ENCODE measurements at regions not wholly inside any gene's neighbourhood (a gene's known extent, or its start where the extent isn't known, plus 50 kb on each side); places are given as distances from the start of the nearest gene placed in this dataset.
A peak's percentile ranks its signal among the peaks of the same experiment; 100 is the strongest.

- peaks cover 5% of the 10 kb centered on the region for H3K36me3 Mint-ChIP-seq (ENCODE audit: insufficient read depth, unreplicated experiment)
- no peaks in the 10 kb centered on the region for H3K27me3 Mint-ChIP-seq (ENCODE audit: unreplicated experiment)
- TF ChIP-seq CTCF (IDR thresholded peaks at IDR 0.05; ENCODE audit: unreplicated experiment): no peak
- DNase-seq: peak; percentile 41
- peaks cover 42% of the 10 kb centered on the region for H3K4me1 Mint-ChIP-seq (ENCODE audit: low read depth, unreplicated experiment)
- H3K27ac Mint-ChIP-seq (ENCODE audit: unreplicated experiment): peak overlapping the region; percentile 83
- CTCF ChIA-PET: interaction anchor here (0.6 to 1.3 kb wide), 17 partner anchors 11 to 1138 kb away, joined by 3 to 8 read pairs (median 4); no protein-coding TSS in a partner anchor
- intact Hi-C loops (cut with micrococcal nuclease; ENCODE audit: unreplicated experiment): loop anchor here (2.0 to 5.0 kb wide), 9 partner anchors 28 to 602 kb away; partner anchors contain the start of gene IGFBP3
- H3K4me3 Mint-ChIP-seq (ENCODE audit: low read depth, unreplicated experiment): peak overlapping the region; percentile 9
- BruUV-seq (replicated peaks): TSS peak; percentile 75
- H3K9me3 Mint-ChIP-seq (ENCODE audit: low read depth, unreplicated experiment): peaks cover 4% of the 10 kb centered on the region
Observed at GRCh38 chr7:46484906-46485305, 563.8 kb upstream of the IGFBP3 start.

DNA sequence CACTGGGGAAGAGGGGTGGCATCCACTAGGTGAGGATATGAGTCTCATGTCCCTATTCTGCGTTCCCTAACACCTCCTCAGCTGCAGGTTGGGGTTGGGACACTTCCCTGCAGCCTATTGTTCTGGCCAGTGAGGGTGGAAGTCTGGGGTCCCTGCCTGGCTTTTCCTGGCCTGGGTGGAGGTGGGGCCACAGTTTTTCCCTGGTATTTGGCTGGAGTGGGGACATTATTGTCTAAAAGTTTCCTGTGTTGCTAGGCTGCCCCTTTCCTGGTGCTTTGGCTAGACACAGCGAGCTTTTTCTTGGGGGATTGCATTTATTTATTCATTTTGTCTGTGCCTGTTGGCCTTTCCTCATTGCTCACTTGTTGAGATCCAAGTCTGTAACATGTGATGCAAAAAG is 559.5 kb upstream of the IGFBP3 start:
- Mint-ChIP-seq H3K9me3 (ENCODE audit: low read depth, unreplicated experiment) (peaks cover 8% of the 10 kb centered on the region), H3K27ac (ENCODE audit: unreplicated experiment) (no peak overlapping the region), H3K27me3 (ENCODE audit: unreplicated experiment) (no peaks in the 10 kb centered on the region), H3K4me1 (ENCODE audit: low read depth, unreplicated experiment) (peaks cover 29% of the 10 kb centered on the region), H3K4me3 (ENCODE audit: low read depth, unreplicated experiment) (no peak overlapping the region), H3K36me3 (ENCODE audit: insufficient read depth, unreplicated experiment) (peaks cover 5% of the 10 kb centered on the region)
- no peak for TF ChIP-seq CTCF (IDR thresholded peaks at IDR 0.05; ENCODE audit: unreplicated experiment)
- CTCF ChIA-PET: interaction anchor here (0.5 kb wide), 1 partner anchor 770 kb away, joined by 4 read pairs; no protein-coding TSS in a partner anchor
- no peak for DNase-seq
- BruUV-seq (replicated peaks): no TSS peak
- intact Hi-C loops (cut with micrococcal nuclease; ENCODE audit: unreplicated experiment): no loop called here

- intact Hi-C loops (cut with micrococcal nuclease; ENCODE audit: unreplicated experiment): no loop called here
- no peak overlapping the region for H3K27ac Mint-ChIP-seq (ENCODE audit: unreplicated experiment)
- TF ChIP-seq CTCF (IDR thresholded peaks at IDR 0.05; ENCODE audit: unreplicated experiment): no peak
Observed at GRCh38 chr7:46479680-46480079, 558.6 kb upstream of the IGFBP3 start.

GRCh38 chr7:46478046-46478445 is 557.0 kb upstream of the IGFBP3 start:
- BruUV-seq (replicated peaks): no TSS peak
- Mint-ChIP-seq H3K4me3 (ENCODE audit: low read depth, unreplicated experiment) (no peak overlapping the region), H3K27ac (ENCODE audit: unreplicated experiment) (no peak overlapping the region), H3K36me3 (ENCODE audit: insufficient read depth, unreplicated experiment) (no peaks in the 10 kb centered on the region), H3K4me1 (ENCODE audit: low read depth, unreplicated experiment) (peaks cover 9% of the 10 kb centered on the region), H3K27me3 (ENCODE audit: unreplicated experiment) (no peaks in the 10 kb centered on the region), H3K9me3 (ENCODE audit: low read depth, unreplicated experiment) (peaks cover 8% of the 10 kb centered on the region)
- no peak for DNase-seq
- CTCF ChIA-PET: no interaction called here
- intact Hi-C loops (cut with micrococcal nuclease; ENCODE audit: unreplicated experiment): no loop called here
- TF ChIP-seq CTCF (IDR thresholded peaks at IDR 0.05; ENCODE audit: unreplicated experiment): no peak

More at GRCh38 chr7:46479680-46480079, 558.6 kb upstream of the IGFBP3 start:
- Mint-ChIP-seq H3K9me3 (ENCODE audit: low read depth, unreplicated experiment) (peaks cover 8% of the 10 kb centered on the region), H3K36me3 (ENCODE audit: insufficient read depth, unreplicated experiment) (no peaks in the 10 kb centered on the region), H3K4me3 (ENCODE audit: low read depth, unreplicated experiment) (no peak overlapping the region), H3K27me3 (ENCODE audit: unreplicated experiment) (no peaks in the 10 kb centered on the region), H3K4me1 (ENCODE audit: low read depth, unreplicated experiment) (peaks cover 20% of the 10 kb centered on the region)
- DNase-seq: no peak
- CTCF ChIA-PET: no interaction called here
- BruUV-seq (replicated peaks): no TSS peak

All from Calu3 (cell line).